ENCODE measurements at regions not wholly inside any gene's neighbourhood (a gene's known extent, or its start where the extent isn't known, plus 50 kb on each side); places are given as distances from the start of the nearest gene placed in this dataset.

- TF ChIP-seq MAX (IDR thresholded peaks at IDR 0.05; ENCODE audit: low read depth, low read length) (no peak), MYC (IDR thresholded peaks at IDR 0.05; ENCODE audit: low read depth, low read length) (no peak), CTCF (IDR thresholded peaks at IDR 0.05; ENCODE audit: low read depth, low read length) (no peak), POLR2A (IDR thresholded peaks at IDR 0.05; ENCODE audit: extremely low read depth, insufficient read length) (no peak)
- no peak for DNase-seq (ENCODE audit: low read depth)
- no peak overlapping the region for H3K4me3 ChIP-seq (ENCODE audit: low read depth, low read length)
Measured at GRCh38 chr13:108034909-108035410, 180.4 kb downstream of the LIG4 start.

GRCh38 chr13:108033800-108034707 lies 181.3 kb downstream of the LIG4 start:
- TF ChIP-seq MYC (IDR thresholded peaks at IDR 0.05; ENCODE audit: low read depth, low read length) = no peak
- no peak for TF ChIP-seq MAX (IDR thresholded peaks at IDR 0.05; ENCODE audit: low read depth, low read length)
- no peak for TF ChIP-seq POLR2A (IDR thresholded peaks at IDR 0.05; ENCODE audit: extremely low read depth, insufficient read length)
- TF ChIP-seq CTCF (IDR thresholded peaks at IDR 0.05; ENCODE audit: low read depth, low read length) = no peak
- no peak overlapping the region for H3K4me3 ChIP-seq (ENCODE audit: low read depth, low read length)
- no peak for DNase-seq (ENCODE audit: low read depth)

- DNase-seq (ENCODE audit: low read depth) = no peak
- no peak for TF ChIP-seq MAX (IDR thresholded peaks at IDR 0.05; ENCODE audit: low read depth, low read length)
- no peak for TF ChIP-seq POLR2A (IDR thresholded peaks at IDR 0.05; ENCODE audit: extremely low read depth, insufficient read length)
- no peak for TF ChIP-seq MYC (IDR thresholded peaks at IDR 0.05; ENCODE audit: low read depth, low read length)
- no peak for TF ChIP-seq CTCF (IDR thresholded peaks at IDR 0.05; ENCODE audit: low read depth, low read length)
- H3K4me3 ChIP-seq (ENCODE audit: low read depth, low read length) = no peak overlapping the region
Measured at GRCh38 chr13:108031865-108032264, 183.5 kb downstream of the LIG4 start.

- H3K4me3 ChIP-seq (ENCODE audit: low read depth, low read length) = no peak overlapping the region
- DNase-seq (ENCODE audit: low read depth) = no peak
- no peak for TF ChIP-seq CTCF (IDR thresholded peaks at IDR 0.05; ENCODE audit: low read depth, low read length)
- no peak for TF ChIP-seq MYC (IDR thresholded peaks at IDR 0.05; ENCODE audit: low read depth, low read length)
Measured at GRCh38 chr13:108030769-108031168, 184.6 kb downstream of the LIG4 start.

GRCh38 chr13:108026680-108027410 lies 188.5 kb downstream of the LIG4 start:
- TF ChIP-seq POLR2A (IDR thresholded peaks at IDR 0.05; ENCODE audit: extremely low read depth, insufficient read length) (no peak), MYC (IDR thresholded peaks at IDR 0.05; ENCODE audit: low read depth, low read length) (no peak), MAX (IDR thresholded peaks at IDR 0.05; ENCODE audit: low read depth, low read length) (no peak), CTCF (IDR thresholded peaks at IDR 0.05; ENCODE audit: low read depth, low read length) (no peak)
- no peak for DNase-seq (ENCODE audit: low read depth)
- H3K4me3 ChIP-seq (ENCODE audit: low read depth, low read length) = no peak overlapping the region

Measured in NB4 (cell line).